Endothelial cell (in vitro differentiated cells): ENCODE measurements at regions not wholly inside any gene's neighbourhood (a gene's known extent, or its start where the extent isn't known, plus 50 kb on each side); places are given as distances from the start of the nearest gene placed in this dataset.

Experiments used
- DNase-seq: peaks from one replicate; pipeline ENCODE4 v3.0.0; 2021; ENCODE audit warnings: low spot score
- H3K27ac Mint-ChIP-seq: one replicate; pipeline ENCODE4 v1.8.0; 2021; ENCODE audit warnings: mixed read lengths, inconsistent platforms; ENCODE audit not compliant: unreplicated experiment
- H3K27me3 Mint-ChIP-seq: one replicate; pipeline ENCODE4 v1.8.0; 2021; ENCODE audit warnings: mild to moderate bottlenecking, moderate library complexity, mixed read lengths, inconsistent platforms; ENCODE audit not compliant: unreplicated experiment
- H3K36me3 Mint-ChIP-seq: one replicate; pipeline ENCODE4 v1.8.0; 2021; ENCODE audit warnings: mild to moderate bottlenecking, low read depth, mixed read lengths, inconsistent platforms; ENCODE audit not compliant: unreplicated experiment
- H3K4me1 Mint-ChIP-seq: one replicate; pipeline ENCODE4 v1.8.0; 2021; ENCODE audit warnings: mild to moderate bottlenecking, mixed read lengths, inconsistent platforms; ENCODE audit not compliant: unreplicated experiment
- H3K4me3 Mint-ChIP-seq: one replicate; pipeline ENCODE4 v1.8.0; 2021; ENCODE audit warnings: mild to moderate bottlenecking, mixed read lengths, inconsistent platforms; ENCODE audit not compliant: unreplicated experiment
- H3K9me3 Mint-ChIP-seq: one replicate; pipeline ENCODE4 v1.8.0; 2021; ENCODE audit warnings: mixed read lengths, inconsistent platforms; ENCODE audit not compliant: unreplicated experiment
- TF ChIP-seq, protein P1 (sequence below): fragments of 200-600 bp; sonication (generic); IDR thresholded peaks from one replicate; pipeline ENCODE4 v1.5.0; 2021; ENCODE audit warnings: antibody characterized with exemption; ENCODE audit not compliant: unreplicated experiment

DNA sequence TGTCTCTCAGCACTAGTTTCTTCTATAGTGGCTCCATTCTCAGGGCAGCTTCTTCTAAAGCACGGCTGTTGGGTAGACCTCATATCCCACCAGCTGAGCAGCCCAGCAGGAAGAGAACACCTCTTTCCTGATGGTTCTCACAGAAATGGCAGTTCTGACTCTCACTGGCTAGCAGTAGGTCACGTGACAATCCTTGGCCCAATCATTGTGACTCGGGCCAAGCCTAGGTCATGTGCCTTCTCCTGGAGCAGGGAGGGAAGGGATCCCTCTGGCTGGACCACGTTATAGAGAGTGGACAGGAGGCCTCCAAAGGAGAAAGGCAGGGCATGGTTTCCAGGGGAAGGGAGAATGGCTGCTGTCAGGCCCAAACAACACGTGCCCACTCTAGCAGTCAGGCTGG is 149.1 kb downstream of the AACS start:
- no peak for DNase-seq
- H3K9me3 Mint-ChIP-seq: no peaks in the 10 kb centered on the region
- peaks cover 3% of the 10 kb centered on the region for H3K27me3 Mint-ChIP-seq
- H3K4me3 Mint-ChIP-seq: no peak overlapping the region
- TF ChIP-seq, protein P1, sequence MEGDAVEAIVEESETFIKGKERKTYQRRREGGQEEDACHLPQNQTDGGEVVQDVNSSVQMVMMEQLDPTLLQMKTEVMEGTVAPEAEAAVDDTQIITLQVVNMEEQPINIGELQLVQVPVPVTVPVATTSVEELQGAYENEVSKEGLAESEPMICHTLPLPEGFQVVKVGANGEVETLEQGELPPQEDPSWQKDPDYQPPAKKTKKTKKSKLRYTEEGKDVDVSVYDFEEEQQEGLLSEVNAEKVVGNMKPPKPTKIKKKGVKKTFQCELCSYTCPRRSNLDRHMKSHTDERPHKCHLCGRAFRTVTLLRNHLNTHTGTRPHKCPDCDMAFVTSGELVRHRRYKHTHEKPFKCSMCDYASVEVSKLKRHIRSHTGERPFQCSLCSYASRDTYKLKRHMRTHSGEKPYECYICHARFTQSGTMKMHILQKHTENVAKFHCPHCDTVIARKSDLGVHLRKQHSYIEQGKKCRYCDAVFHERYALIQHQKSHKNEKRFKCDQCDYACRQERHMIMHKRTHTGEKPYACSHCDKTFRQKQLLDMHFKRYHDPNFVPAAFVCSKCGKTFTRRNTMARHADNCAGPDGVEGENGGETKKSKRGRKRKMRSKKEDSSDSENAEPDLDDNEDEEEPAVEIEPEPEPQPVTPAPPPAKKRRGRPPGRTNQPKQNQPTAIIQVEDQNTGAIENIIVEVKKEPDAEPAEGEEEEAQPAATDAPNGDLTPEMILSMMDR: no peak
- H3K4me1 Mint-ChIP-seq: peaks cover 2% of the 10 kb centered on the region
- peaks cover 4% of the 10 kb centered on the region for H3K36me3 Mint-ChIP-seq
- H3K27ac Mint-ChIP-seq: no peak overlapping the region

DNA sequence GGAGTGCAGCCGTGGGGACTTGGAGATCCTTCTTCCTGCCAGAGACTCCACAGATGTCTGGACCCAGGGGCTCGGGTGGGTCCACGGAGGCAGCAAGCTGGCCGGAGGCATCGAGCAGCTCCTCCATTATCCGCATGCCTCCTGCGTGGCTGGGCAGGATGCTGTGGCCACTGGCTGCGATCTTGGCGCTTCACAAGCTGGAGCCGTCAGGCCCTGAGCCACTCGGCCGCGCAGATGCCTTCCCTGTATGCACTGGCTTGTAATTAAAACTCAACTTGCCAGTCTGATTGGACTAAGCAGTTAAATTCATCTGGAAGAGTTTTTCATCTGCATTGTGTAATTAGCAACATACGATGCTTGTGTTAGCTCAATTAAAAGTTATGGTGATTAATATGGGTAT is 151.5 kb downstream of the AACS start:
- TF ChIP-seq, protein P1: no peak
- no peak for DNase-seq
- Mint-ChIP-seq H3K4me1 (no peaks in the 10 kb centered on the region), H3K27me3 (no peaks in the 10 kb centered on the region), H3K36me3 (peaks cover 4% of the 10 kb centered on the region), H3K4me3 (no peak overlapping the region), H3K9me3 (no peaks in the 10 kb centered on the region), H3K27ac (no peak overlapping the region)

DNA sequence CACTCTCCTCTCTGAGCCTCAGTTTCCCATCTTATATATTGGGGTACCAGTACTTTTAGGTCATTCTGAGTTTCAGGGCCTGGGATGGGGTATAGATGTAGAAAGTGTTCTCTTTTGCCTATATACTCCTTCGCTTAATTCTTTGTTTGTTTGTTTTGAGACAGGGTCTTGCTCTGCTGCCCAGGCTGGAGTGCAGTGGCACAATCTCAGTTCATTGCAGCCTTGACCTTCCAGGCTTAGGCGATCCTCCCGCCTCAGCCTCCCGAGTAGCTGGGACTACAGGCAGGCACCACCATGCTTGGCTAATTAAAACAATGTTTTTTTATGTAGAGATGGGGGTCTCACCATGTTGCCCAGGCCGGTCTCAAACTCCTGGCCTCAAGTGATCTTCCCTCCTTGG is 152.1 kb downstream of the AACS start:
- TF ChIP-seq, protein P1: no peak
- Mint-ChIP-seq H3K36me3 (peaks cover 4% of the 10 kb centered on the region), H3K27ac (no peak overlapping the region), H3K9me3 (no peaks in the 10 kb centered on the region), H3K4me1 (no peaks in the 10 kb centered on the region), H3K4me3 (no peak overlapping the region), H3K27me3 (no peaks in the 10 kb centered on the region)
- no peak for DNase-seq

DNA sequence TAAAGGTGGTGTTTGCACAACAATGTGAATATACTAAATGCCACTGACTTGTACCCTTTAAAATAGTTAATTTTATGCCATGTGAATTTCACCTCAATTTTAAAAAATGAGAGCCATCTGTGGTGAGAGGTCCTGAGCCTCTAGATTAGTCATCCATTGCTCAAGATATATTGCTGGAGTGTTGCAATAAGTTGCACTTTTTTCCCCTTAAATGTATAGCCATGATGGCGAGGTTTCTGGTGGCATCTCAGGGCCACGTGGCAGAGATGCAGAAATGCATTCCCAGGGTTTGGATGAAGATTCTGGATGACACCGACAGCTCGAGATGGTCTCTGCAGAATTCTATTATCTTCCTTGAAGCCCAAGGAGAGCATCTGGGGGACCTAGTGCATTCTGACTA is 153.7 kb downstream of the AACS start:
- no peaks in the 10 kb centered on the region for H3K27me3 Mint-ChIP-seq
- H3K27ac Mint-ChIP-seq: no peak overlapping the region
- TF ChIP-seq, protein P1: no peak
- peaks cover 1% of the 10 kb centered on the region for H3K36me3 Mint-ChIP-seq
- no peaks in the 10 kb centered on the region for H3K4me1 Mint-ChIP-seq
- H3K4me3 Mint-ChIP-seq: no peak overlapping the region
- H3K9me3 Mint-ChIP-seq: no peaks in the 10 kb centered on the region
- DNase-seq: no peak

DNA sequence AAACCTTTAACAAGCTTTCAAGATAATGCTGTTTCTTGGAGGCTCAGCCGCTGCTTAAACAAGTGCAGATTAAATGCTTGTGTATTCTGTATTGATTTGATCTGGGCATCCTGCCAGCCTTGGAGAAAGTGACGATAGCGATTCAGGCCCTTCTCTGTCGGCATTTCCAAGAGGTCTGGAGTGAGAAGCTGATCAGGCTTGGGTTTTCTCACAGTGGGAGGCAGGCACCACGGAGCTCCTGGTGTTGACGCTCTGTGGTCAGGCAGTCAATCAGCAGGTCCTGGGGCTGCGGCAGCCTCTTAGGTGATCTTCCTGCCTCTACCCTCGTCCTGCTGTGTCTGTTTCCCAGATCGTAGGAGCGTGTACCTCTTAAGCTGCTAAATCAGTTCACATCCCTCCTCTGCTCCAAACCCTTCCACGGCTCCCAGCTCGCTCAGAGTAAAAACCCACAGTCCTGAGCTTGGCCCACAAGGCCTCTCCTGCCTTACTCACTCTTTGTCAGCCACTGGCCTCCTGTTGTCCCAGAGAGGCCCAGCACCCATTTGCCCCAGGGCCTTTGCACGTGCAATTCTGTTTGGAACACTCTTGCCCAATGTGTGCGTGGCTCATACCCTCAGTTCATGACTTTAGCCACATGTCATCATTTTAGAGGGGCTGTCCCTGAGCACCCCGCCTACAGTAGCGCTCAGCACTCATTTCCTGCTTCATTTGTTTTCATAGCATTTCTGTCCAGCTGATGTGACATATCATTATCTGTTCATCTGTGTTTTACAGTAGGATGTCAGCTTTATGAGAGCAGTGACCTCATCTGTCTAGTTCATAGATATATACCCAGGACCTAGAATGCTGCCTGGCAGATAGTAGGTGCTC is 155.4 kb downstream of the AACS start:
- TF ChIP-seq, protein P1: no peak
- H3K4me3 Mint-ChIP-seq: no peak overlapping the region
- H3K9me3 Mint-ChIP-seq: no peaks in the 10 kb centered on the region
- no peak for DNase-seq
- H3K4me1 Mint-ChIP-seq: no peaks in the 10 kb centered on the region
- H3K36me3 Mint-ChIP-seq: no peaks in the 10 kb centered on the region
- no peaks in the 10 kb centered on the region for H3K27me3 Mint-ChIP-seq
- H3K27ac Mint-ChIP-seq: no peak overlapping the region
